ENCODE measurements at regions not wholly inside any gene's neighbourhood (a gene's known extent, or its start where the extent isn't known, plus 50 kb on each side); places are given as distances from the start of the nearest gene placed in this dataset.

DNA sequence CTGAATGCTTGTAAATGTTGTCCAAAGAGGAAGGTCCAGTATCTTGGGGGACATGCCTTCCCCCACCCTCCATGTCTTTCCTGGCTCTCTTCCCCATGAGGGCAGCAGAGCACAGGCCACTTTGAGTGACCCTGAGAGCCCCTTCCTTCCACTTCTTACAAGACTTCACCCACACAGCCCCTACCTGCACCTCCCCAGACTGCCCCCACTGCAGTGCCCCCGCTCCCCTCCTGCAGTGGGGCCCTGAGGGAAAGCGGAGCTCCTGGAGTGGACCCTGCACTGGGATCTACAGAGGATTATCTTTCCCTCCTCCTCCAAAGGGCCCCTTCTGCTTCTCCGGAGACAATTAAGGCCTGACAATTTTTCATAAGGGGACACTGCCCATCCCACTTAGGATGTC is 326.8 kb downstream of the TCERG1L start:
- TF ChIP-seq POLR2AphosphoS5 (IDR thresholded peaks at IDR 0.05): no peak
- TF ChIP-seq, protein P1, sequence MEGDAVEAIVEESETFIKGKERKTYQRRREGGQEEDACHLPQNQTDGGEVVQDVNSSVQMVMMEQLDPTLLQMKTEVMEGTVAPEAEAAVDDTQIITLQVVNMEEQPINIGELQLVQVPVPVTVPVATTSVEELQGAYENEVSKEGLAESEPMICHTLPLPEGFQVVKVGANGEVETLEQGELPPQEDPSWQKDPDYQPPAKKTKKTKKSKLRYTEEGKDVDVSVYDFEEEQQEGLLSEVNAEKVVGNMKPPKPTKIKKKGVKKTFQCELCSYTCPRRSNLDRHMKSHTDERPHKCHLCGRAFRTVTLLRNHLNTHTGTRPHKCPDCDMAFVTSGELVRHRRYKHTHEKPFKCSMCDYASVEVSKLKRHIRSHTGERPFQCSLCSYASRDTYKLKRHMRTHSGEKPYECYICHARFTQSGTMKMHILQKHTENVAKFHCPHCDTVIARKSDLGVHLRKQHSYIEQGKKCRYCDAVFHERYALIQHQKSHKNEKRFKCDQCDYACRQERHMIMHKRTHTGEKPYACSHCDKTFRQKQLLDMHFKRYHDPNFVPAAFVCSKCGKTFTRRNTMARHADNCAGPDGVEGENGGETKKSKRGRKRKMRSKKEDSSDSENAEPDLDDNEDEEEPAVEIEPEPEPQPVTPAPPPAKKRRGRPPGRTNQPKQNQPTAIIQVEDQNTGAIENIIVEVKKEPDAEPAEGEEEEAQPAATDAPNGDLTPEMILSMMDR (IDR thresholded peaks at IDR 0.05): no peak
